Gastroesophageal sphincter (tissue), 3 donors: ENCODE measurements at regions not wholly inside any gene's neighbourhood (a gene's known extent, or its start where the extent isn't known, plus 50 kb on each side); places are given as distances from the start of the nearest gene placed in this dataset.

Experiments
- CTCF ChIP-seq, 4 experiments: fragments of 200-600 bp in 2 of 4; fragments of 450-650 bp in 2 of 4; sonication (generic) in 1 of 4; IDR thresholded peaks; one replicate each; pipeline ENCODE4 v1.5.1; 2017 to 2019; ENCODE audit warnings: antibody characterized with exemption in 4 of 4, mild to moderate bottlenecking in 2 of 4, moderate library complexity in 2 of 4
- EP300 ChIP-seq: sonication (generic); formaldehyde crosslinking; IDR thresholded peaks from one replicate; pipeline ENCODE4 v1.6.1; 2017; ENCODE audit warnings: antibody characterized with exemption, mild to moderate bottlenecking
- POLR2AphosphoS5 ChIP-seq: sonication (generic); formaldehyde crosslinking; IDR thresholded peaks from one replicate; pipeline ENCODE4 v1.6.1; 2017; ENCODE audit warnings: antibody characterized with exemption

GRCh38 chr3:104263477-104263876 lies 1103.2 kb upstream of the ALCAM start:
- no peak for TF ChIP-seq EP300
- TF ChIP-seq CTCF (IDR thresholded peaks at IDR 0.05), result no peak
- no peak for TF ChIP-seq POLR2AphosphoS5
